Upper lobe of left lung (tissue), 4 donors: ENCODE measurements at regions not wholly inside any gene's neighbourhood (a gene's known extent, or its start where the extent isn't known, plus 50 kb on each side); places are given as distances from the start of the nearest gene placed in this dataset.

Experiments used
- CTCF ChIP-seq, 6 experiments: fragments of 450-650 bp in 4 of 6; fragments of 200-600 bp in 2 of 6; sonication (generic) in 2 of 6; IDR thresholded peaks; one replicate each; pipeline ENCODE4 v1.5.1; 2016 to 2019; ENCODE audit warnings: antibody characterized with exemption in 6 of 6
- POLR2A ChIP-seq, 4 donors: fragments of 450-650 bp; IDR thresholded peaks; one replicate each; pipeline ENCODE4 v1.5.1; 2016 to 2017; ENCODE audit warnings: antibody characterized with exemption in 4 of 4, mild to moderate bottlenecking in 2 of 4

GRCh38 chr14:86450085-86450484 lies 920.1 kb downstream of the FLRT2 start:
- TF ChIP-seq POLR2A (IDR thresholded peaks at IDR 0.05): no peak
- TF ChIP-seq CTCF (IDR thresholded peaks at IDR 0.05): no peak
